ENCODE measurements at regions not wholly inside any gene's neighbourhood (a gene's known extent, or its start where the extent isn't known, plus 50 kb on each side); places are given as distances from the start of the nearest gene placed in this dataset.
A peak's percentile ranks its signal among the peaks of the same experiment; 100 is the strongest.

- no peak for DNase-seq (ENCODE audit: low read depth)
These were observed 138.6 kb upstream of the SPEF2 start for GRCh38 chr5:35478856-35479682.

- DNase-seq (ENCODE audit: low read depth): no peak
These were observed 139.8 kb upstream of the SPEF2 start for GRCh38 chr5:35477911-35478310.

GRCh38 chr5:35477321-35477720 is 140.3 kb upstream of the SPEF2 start:
- no peak for DNase-seq (ENCODE audit: low read depth)

- no peak for DNase-seq (ENCODE audit: low read depth)
These were observed 140.9 kb upstream of the SPEF2 start for GRCh38 chr5:35476797-35477196.

- no peak for DNase-seq (ENCODE audit: low read depth)
These were observed 141.6 kb upstream of the SPEF2 start for GRCh38 chr5:35476036-35476435.

GRCh38 chr5:35473589-35473988 is 144.1 kb upstream of the SPEF2 start:
- DNase-seq (ENCODE audit: low read depth): no peak

GRCh38 chr5:35470866-35471265 is 146.8 kb upstream of the SPEF2 start:
- no peak for DNase-seq (ENCODE audit: low read depth)

- no peak for DNase-seq (ENCODE audit: low read depth)
These were observed 148.9 kb upstream of the SPEF2 start for GRCh38 chr5:35468811-35469210.

- DNase-seq (ENCODE audit: low read depth): no peak
These were observed 150.9 kb upstream of the SPEF2 start for GRCh38 chr5:35466746-35467145.

- no peak for DNase-seq (ENCODE audit: low read depth)
These were observed 152.9 kb upstream of the SPEF2 start for GRCh38 chr5:35464757-35465156.

- DNase-seq (ENCODE audit: low read depth): no peak
These were observed 156.1 kb upstream of the SPEF2 start for GRCh38 chr5:35461530-35461929.

GRCh38 chr5:35458824-35459207 is 158.8 kb upstream of the SPEF2 start:
- no peak for DNase-seq (ENCODE audit: low read depth)

- no peak for DNase-seq (ENCODE audit: low read depth)
These were observed 159.5 kb upstream of the SPEF2 start for GRCh38 chr5:35457912-35458823.

- no peak for DNase-seq (ENCODE audit: low read depth)
These were observed 161.2 kb upstream of the SPEF2 start for GRCh38 chr5:35456506-35456905.

- no peak for DNase-seq (ENCODE audit: low read depth)
These were observed 163.6 kb upstream of the SPEF2 start for GRCh38 chr5:35454011-35454525.

- DNase-seq (ENCODE audit: low read depth): no peak
These were observed 173.7 kb upstream of the SPEF2 start for GRCh38 chr5:35443803-35444595.

- no peak for DNase-seq (ENCODE audit: low read depth)
These were observed 174.6 kb upstream of the SPEF2 start for GRCh38 chr5:35442885-35443639.

GRCh38 chr5:35440409-35440808 is 177.3 kb upstream of the SPEF2 start:
- no peak for DNase-seq (ENCODE audit: low read depth)

GRCh38 chr5:35438786-35439185 is 178.9 kb upstream of the SPEF2 start:
- no peak for DNase-seq (ENCODE audit: low read depth)

GRCh38 chr5:35438288-35438687 is 179.4 kb upstream of the SPEF2 start:
- peak; percentile 29 for DNase-seq (ENCODE audit: low read depth)

GRCh38 chr5:35436400-35437057 is 181.1 kb upstream of the SPEF2 start:
- DNase-seq (ENCODE audit: low read depth): peak; percentile 5

All from CMK (cell line).